HG02798 (cell line): ENCODE measurements at regions not wholly inside any gene's neighbourhood (a gene's known extent, or its start where the extent isn't known, plus 50 kb on each side); places are given as distances from the start of the nearest gene placed in this dataset.
"Not testable (repeated sequence)": the region's sequence is repeated elsewhere in the genome, so short reads cannot be mapped to it uniquely, and the experiment has no call there.

ENCODE experiments used
- ATAC-seq: cut with Tn5 transposase; IDR thresholded peaks from one replicate; pipeline ENCODE4 v1.9.1; 2021; ENCODE audit warnings: mild to moderate bottlenecking; ENCODE audit not compliant: unreplicated experiment, poor library complexity

DNA sequence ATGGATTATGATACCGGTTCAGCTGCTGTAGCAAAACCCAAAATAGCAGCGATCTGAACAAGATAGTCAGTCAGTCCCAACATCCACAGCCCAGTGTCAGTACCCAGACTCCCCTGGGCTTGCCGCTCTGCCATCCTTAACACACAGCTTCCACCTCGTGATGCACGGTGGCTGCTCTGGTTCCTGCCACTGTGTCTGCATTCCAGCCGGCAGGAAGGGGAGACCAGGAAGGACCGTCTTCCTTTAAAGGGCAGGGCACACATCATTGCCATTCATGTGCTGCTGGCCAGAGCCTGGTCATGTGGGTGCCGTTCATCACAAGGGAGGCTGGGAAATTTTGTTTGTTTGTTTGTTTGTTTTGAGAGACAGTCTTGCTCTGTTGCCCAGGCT lies 131.0 kb upstream of the IER5L start:
- ATAC-seq, result no peak

GRCh38 chr9:129307227-129307970 lies 129.3 kb upstream of the IER5L start:
- no peak for ATAC-seq

- ATAC-seq, result no peak
Measured at GRCh38 chr9:129306318-129306973, 128.4 kb upstream of the IER5L start.

- no peak for ATAC-seq
Measured at GRCh38 chr9:129305246-129305645, 127.2 kb upstream of the IER5L start.

- no peak for ATAC-seq
Measured at GRCh38 chr9:129301941-129302340, 123.9 kb upstream of the IER5L start.

DNA sequence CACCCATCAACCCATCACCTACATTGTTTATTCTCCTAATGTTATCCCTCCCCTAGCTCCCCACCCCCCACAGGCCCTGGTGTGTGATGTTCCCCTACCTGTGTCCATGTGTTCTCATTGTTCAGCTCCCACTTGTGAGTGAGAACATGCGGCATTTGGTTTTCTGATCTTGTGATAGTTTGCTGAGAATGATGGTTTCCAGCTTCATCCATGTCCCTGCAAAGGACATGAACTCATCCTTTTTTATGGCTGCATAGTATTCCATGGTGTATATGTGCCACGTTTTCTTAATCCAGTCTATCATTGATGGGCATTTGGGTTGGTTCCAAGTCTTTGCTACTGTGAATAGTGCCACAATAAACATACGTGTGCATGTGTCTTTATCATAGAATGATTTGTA lies 118.1 kb upstream of the IER5L start:
- ATAC-seq, result not testable (repeated sequence)

GRCh38 chr9:129291041-129291501 lies 113.0 kb upstream of the IER5L start:
- ATAC-seq, result no peak

GRCh38 chr9:129290606-129291005 lies 112.5 kb upstream of the IER5L start:
- no peak for ATAC-seq

- no peak for ATAC-seq
Measured at GRCh38 chr9:129289883-129290282, 111.8 kb upstream of the IER5L start.

GRCh38 chr9:129289131-129289731 lies 111.2 kb upstream of the IER5L start:
- ATAC-seq, result no peak

DNA sequence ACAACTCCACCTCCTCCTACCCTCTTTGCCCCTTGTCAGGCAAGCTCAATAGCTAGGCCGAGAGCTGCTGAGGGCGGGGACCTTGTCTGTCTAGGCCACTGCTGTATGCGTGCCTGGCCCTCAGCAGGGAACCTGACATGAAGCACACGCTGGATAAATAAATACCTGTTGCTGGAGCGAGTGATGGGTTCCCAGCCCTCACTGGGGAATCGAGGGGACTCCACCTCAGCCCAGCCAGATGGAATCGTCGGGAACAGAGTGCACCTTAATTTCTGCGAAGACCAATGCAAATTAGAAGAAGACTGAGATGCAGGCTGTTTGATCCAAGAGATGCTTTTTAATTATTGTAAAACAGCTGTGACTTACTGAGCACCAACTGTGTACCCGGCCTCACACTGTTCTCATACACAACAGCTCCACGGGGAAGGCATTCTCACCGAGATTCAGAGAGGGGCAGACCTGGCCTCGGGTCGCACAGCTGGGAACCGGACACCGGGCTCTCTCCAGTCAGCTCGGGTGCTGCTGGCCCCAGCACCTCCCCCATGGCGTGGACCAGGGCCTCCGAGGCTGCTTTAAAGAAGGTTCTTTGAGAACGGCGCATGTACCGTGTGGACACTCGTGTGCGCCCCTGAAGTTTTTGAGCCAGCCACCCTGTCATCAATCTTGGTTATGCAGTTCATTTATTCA lies 109.7 kb upstream of the IER5L start:
- ATAC-seq, result no peak

GRCh38 chr9:129285979-129286772 lies 108.1 kb upstream of the IER5L start:
- no peak for ATAC-seq

DNA sequence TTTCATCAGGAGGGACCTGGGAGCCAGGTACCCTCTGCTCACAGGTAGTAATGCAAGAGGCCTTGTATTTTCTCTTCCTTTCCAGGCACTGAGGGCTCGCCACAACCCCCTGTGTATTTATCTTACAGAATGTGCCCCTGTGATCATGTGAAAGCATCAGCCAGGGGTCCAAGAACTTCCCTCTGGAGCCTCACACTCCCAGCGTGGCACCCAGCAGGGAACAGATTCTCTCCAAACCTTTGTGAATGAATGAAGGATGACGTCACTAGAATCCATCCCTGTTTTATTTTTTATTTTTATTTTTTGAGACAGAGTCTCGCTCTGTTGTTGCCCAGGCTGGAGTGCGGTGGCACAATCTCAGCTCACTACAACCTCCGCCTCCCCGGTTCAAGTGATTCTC lies 107.3 kb upstream of the IER5L start:
- no peak for ATAC-seq

DNA sequence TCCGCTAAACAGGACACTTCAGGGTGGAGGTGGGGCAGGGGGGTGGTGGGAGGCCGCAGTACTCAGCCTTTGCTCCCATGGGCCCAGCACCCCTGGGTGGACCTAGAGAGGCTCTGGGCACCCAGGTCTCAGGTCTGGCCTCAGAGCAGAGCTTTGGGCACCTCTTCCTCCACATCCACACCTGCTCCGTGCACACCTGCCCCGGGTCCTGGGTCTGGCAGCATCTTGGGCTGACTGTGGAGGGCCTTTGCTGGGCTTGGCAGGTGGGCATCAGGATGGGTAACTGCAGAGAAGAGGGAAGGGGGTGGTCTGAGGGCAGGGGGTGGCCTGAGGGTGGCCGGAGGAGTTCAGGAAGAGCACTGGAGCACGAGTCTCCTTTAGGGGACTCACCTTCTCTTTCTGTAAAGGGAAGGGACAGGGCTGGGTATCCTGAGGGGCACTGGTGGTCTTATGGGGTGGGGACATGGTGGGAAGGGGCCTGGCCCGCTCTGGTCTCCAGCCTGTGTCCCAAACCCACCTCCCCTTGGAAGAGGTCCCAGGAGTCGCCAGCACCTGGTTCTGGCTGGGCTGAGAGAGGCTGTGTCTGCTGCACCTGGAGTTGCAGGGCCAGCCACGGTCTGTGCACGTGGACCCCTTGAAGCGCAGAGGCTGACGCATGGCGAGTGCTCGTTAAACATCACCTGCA lies 106.7 kb upstream of the IER5L start:
- no peak for ATAC-seq

GRCh38 chr9:129283705-129284606 lies 105.9 kb upstream of the IER5L start:
- ATAC-seq, result no peak

GRCh38 chr9:129283291-129283691 lies 105.2 kb upstream of the IER5L start:
- no peak for ATAC-seq

DNA sequence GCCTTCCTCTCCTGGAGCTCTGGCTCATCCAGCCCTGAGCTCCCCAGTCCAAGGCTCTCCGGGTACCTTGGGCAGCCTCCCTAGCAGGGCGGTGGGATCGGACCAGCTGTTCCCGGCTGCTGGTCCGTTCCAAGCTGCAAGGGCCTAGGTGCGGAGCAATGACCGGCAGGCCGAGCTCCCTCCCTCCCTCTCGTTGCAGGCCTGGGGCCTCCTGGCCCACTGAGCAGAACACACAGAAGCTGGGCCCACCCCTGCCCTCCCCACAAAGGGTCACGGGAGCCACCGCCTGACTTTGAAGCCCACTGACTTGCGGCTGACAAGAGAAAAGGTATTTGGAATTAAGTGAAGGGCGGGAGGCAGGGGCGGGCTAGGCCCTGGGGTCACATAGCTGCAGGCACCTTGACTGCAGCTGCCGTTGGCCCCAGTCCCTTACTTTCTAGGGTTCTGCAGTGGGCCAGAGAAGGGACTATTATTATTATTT lies 104.7 kb upstream of the IER5L start:
- no peak for ATAC-seq

GRCh38 chr9:129282272-129282671 lies 104.2 kb upstream of the IER5L start:
- ATAC-seq, result no peak
